SK-N-DZ (cell line): ENCODE measurements at regions not wholly inside any gene's neighbourhood (a gene's known extent, or its start where the extent isn't known, plus 50 kb on each side); places are given as distances from the start of the nearest gene placed in this dataset.
"Not testable (repeated sequence)": the region's sequence is repeated elsewhere in the genome, so short reads cannot be mapped to it uniquely, and the experiment has no call there.

ENCODE experiments used
- DNase-seq: peaks from one replicate; pipeline ENCODE4 v3.0.0-alpha.2; 2015; ENCODE audit warnings: low spot score

- no peak for DNase-seq
Observed at GRCh38 chr14:81584495-81584894, 50.8 kb upstream of the SEL1L start.

- DNase-seq, result no peak
Observed at GRCh38 chr14:81589381-81590065, 55.9 kb upstream of the SEL1L start.

DNA sequence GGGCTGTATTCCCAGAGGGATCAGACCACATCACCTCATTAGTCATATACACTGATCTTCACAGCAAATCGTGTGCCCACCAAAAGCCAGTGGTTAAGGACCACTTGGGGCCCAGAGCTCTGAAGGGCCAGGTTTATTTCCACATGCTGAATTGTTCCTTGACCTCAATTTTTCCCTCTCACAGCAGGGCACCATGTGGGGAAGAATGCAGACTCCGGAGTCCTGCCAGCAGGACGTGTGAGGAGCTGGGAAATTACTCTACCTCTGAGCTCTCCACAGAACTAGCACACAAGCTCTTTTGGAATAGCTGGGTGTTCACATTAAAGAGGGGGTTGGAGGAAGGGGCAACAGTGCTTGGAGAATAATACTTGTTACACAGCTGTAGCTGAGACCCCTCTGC lies 57.6 kb upstream of the SEL1L start:
- no peak for DNase-seq

GRCh38 chr14:81594012-81594411 lies 60.4 kb upstream of the SEL1L start:
- DNase-seq, result no peak

DNA sequence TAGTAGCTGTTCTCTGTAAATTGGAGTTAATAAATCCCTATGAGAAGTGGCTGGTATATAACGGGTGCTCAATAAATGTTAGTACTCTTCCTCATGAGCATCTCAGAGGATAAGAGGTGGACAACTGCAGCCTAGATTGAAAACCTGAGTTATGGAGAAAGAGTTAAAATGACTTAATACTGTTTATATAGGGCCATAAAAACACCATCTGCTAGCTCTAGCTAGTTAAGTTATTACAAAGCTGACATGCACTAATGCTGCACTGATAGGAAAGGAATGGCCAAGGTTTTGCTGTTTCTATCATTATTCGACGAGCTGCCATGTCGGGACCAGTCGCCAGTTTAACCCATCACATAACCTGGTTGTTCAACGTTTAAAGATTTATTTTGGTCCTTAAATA lies 72.0 kb upstream of the SEL1L start:
- no peak for DNase-seq

DNA sequence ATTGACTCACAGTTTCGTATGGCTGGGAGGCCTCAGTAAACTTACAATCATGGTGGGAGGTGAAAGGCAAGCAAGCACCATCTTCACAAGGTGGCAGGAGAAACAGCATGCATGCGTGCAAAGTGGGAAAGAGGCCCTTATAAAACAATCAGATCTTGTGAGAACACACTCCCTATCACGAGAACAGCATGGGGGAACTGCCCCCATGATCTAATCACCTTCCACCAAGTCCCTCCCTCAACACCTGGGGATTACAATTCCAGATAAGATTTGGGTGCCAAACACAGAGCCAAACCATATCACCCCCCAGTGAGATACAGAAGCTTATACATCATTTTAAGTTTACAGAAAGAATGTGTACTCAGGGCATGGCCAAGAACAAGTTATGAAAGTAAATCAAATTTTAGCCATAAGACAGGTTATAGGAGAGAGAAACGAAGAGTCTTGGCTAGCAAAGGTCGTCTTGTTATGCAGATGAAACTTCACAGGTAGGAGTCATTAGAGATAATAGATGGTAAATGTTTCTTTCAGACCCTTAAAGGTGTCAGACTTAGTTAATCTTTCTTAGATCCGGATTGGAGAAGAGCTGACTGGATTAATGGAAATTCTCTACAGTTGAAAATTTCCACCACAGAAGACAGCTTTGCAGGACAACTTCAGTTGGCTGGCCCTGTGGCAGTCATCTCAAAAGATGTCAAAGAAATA lies 79.8 kb upstream of the SEL1L start:
- no peak for DNase-seq

DNA sequence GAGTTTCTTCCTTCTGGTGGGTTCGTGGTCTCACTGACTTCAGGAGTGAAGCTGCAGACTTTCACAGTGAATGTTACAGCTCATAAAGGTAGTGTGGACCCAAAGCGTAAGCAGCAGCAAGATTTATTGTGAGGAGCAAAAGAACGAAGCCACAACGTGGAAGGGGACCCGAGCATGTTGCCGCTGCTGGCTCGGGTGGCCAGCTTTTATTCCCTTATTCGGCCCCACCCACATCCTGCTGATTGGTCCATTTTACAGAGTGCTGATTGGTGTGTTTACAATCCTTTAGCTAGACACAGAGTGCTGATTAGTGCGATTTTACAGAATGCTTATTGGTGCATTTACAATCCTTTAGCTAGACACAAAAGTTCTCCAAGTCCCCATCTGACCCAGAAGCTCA lies 80.6 kb upstream of the SEL1L start:
- DNase-seq, result not testable (repeated sequence)

GRCh38 chr14:81618695-81619094 lies 85.0 kb upstream of the SEL1L start:
- no peak for DNase-seq

DNA sequence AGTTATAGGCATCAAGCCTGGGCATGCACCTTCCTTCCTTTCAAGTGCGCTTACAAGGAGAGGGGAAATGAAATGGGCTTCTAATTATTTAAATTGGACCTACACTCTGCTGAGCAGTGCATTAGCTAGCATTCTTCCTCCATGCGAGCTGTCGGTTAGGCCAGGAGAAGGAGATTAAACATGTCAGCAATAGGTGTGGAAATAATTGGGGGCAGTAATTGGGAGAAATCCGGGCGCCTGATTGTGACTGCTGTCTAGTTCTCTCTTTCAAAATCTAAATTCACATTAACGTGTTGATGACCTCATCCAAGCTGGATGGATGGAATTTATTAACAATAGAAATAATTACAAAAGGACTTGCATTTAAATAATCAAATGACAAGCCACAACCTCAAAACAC lies 86.2 kb upstream of the SEL1L start:
- no peak for DNase-seq

- DNase-seq, result not testable (repeated sequence)
Observed at GRCh38 chr14:81623771-81624396, 90.2 kb upstream of the SEL1L start.

DNA sequence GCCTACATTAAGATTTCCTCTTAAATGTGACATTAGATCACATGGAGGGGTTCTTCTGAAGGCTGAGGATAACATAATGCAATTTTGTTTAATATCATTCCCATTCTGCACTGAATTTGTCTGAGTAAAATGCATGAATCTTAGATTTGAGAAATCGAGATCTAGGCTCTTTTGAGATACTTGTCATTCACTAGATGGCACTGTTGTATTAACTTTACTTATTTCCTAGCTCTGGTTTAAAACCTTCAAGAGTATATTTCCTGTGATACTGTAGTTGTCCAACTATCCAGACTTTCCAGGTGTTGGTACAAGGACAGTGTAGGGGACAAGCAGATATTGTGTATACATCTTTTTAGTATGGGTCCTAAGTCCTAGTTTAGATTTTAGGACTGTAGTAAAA lies 91.7 kb upstream of the SEL1L start:
- DNase-seq, result peak; percentile 56

GRCh38 chr14:81632157-81632556 lies 98.5 kb upstream of the SEL1L start:
- DNase-seq, result no peak

DNA sequence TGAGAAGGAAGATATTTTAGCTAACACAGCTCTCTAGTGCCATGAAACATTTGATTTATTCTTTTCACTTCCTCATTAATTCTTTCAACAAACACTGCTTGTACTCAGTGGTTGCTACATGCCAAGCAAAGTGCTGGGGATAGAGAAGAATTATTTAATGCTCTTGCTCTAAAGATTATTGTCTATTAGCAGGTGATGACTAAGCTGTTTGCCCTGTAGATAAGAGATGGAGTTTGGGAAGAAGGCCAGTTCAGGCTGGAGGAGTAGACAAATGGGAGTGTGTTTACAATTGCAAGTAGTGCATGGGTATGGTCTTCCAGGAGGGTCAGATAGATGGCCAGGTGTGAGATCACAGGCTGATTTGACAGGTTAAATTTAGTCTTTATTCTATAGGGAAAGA lies 99.8 kb upstream of the SEL1L start:
- no peak for DNase-seq

- DNase-seq, result no peak
Observed at GRCh38 chr14:81637639-81638038, 104.0 kb upstream of the SEL1L start.

- DNase-seq, result no peak
Observed at GRCh38 chr14:81638656-81639280, 105.1 kb upstream of the SEL1L start.

- DNase-seq, result no peak
Observed at GRCh38 chr14:81653626-81654025, 120.0 kb upstream of the SEL1L start.

DNA sequence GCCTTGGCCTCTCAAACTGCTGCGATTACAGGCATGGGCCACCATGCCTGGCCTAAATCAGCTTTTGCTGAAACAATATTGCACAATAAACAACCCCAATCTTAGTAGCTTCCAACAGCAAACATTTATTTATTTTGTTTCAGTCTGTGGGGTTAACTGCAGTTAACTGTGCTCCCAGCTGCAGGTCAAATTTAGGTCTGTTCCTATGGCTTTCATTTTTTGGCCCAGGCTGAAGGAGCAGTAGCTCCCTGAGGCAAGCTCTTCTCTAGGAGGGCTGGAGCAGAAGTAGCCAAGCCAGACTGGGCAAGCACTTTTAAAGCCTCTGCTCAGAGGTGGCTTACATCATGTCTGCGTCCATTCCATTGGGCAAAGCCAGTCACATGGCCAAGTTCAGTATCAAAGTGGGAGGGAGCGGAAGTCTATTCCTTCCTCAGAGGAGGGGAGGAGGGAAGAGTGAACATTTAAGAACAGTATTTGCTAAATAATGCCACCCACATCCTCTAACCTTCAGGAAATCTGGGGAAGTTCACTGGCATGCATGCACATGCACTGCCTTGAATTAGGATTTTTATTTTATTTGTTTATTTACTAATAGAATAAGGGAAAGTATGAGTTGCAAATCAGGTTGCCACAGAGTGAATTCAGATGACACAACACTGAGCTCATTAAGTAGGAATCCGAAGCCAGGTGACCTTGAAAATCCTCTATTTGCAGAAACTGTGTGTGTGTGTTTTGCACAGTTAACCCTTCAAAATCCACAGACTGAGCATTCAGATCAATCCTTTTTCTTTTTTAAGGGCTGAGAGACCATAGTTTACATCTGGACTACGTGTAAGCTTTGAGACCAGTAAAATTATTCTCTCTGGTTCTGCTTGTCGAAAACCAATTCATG lies 122.0 kb upstream of the SEL1L start:
- peak; percentile 13 for DNase-seq

GRCh38 chr14:81656811-81657210 lies 123.2 kb upstream of the SEL1L start:
- no peak for DNase-seq

GRCh38 chr14:81662066-81662465 lies 128.4 kb upstream of the SEL1L start:
- no peak for DNase-seq

- no peak for DNase-seq
Observed at GRCh38 chr14:81662570-81663197, 129.0 kb upstream of the SEL1L start.
